GM19372 (cell line): ENCODE measurements at regions not wholly inside any gene's neighbourhood (a gene's known extent, or its start where the extent isn't known, plus 50 kb on each side); places are given as distances from the start of the nearest gene placed in this dataset.

Experiments used
- ATAC-seq: cut with Tn5 transposase; IDR thresholded peaks from one replicate; pipeline ENCODE4 v1.9.1; 2021; ENCODE audit warnings: mild to moderate bottlenecking, low read depth, moderate library complexity; ENCODE audit not compliant: unreplicated experiment

GRCh38 chr4:152000518-152000917, 239.7 kb upstream of the GATB start:
- no peak for ATAC-seq

GRCh38 chr4:151998723-151999122, 237.9 kb upstream of the GATB start:
- no peak for ATAC-seq

GRCh38 chr4:151997461-151997860, 236.7 kb upstream of the GATB start:
- no peak for ATAC-seq

GRCh38 chr4:151994429-151994828, 233.6 kb upstream of the GATB start:
- no peak for ATAC-seq

- no peak for ATAC-seq
Measured at GRCh38 chr4:151993521-151993920, 232.7 kb upstream of the GATB start.

- ATAC-seq: no peak
Measured at GRCh38 chr4:151992332-151993154, 231.7 kb upstream of the GATB start.

GRCh38 chr4:151991884-151992167, 231.0 kb upstream of the GATB start:
- ATAC-seq: no peak

- ATAC-seq: no peak
Measured at GRCh38 chr4:151991001-151991883, 230.4 kb upstream of the GATB start.

GRCh38 chr4:151990201-151990600, 229.4 kb upstream of the GATB start:
- no peak for ATAC-seq

- no peak for ATAC-seq
Measured at GRCh38 chr4:151988591-151988990, 227.8 kb upstream of the GATB start.

GRCh38 chr4:151987606-151988005, 226.8 kb upstream of the GATB start:
- no peak for ATAC-seq

- ATAC-seq: no peak
Measured at GRCh38 chr4:151983854-151984253, 223.0 kb upstream of the GATB start.

- no peak for ATAC-seq
Measured at GRCh38 chr4:151979819-151980218, 219.0 kb upstream of the GATB start.

GRCh38 chr4:151968643-151969042, 207.8 kb upstream of the GATB start:
- no peak for ATAC-seq

- no peak for ATAC-seq
Measured at GRCh38 chr4:151967074-151967473, 206.3 kb upstream of the GATB start.

GRCh38 chr4:151962138-151962823, 201.5 kb upstream of the GATB start:
- ATAC-seq: no peak

- no peak for ATAC-seq
Measured at GRCh38 chr4:151961456-151961855, 200.6 kb upstream of the GATB start.

GRCh38 chr4:151960449-151961230, 199.8 kb upstream of the GATB start:
- no peak for ATAC-seq

GRCh38 chr4:151957153-151957552, 196.3 kb upstream of the GATB start:
- no peak for ATAC-seq

GRCh38 chr4:151955721-151956380, 195.0 kb upstream of the GATB start:
- ATAC-seq: no peak
